Spleen (tissue), 11 donors: ENCODE measurements at regions not wholly inside any gene's neighbourhood (a gene's known extent, or its start where the extent isn't known, plus 50 kb on each side); places are given as distances from the start of the nearest gene placed in this dataset.

ENCODE experiments used
- DNase-seq: peaks from one replicate; pipeline ENCODE4 v3.0.0-alpha.2; 2020
- H3K27ac ChIP-seq, 8 donors: fragments of 200-600 bp; sonication (generic) in 7 of 8; 1 replicate in 4 of 8; 2 replicates in 4 of 8; pipeline versions ENCODE4 v1.5.0 to v1.8.0; 2016 to 2021; ENCODE audit warnings: inconsistent platforms in 4 of 8, mild to moderate bottlenecking in 4 of 8, moderate library complexity in 1 of 8
- H3K27me3 ChIP-seq, 7 donors: fragments of 200-600 bp; sonication (generic) in 6 of 7; replicated peaks in 1 of 7; 1 replicate in 4 of 7; 2 replicates in 3 of 7; pipeline versions ENCODE4 v1.5.0 to v1.8.0; 2016 to 2021; ENCODE audit warnings: inconsistent platforms in 3 of 7, mild to moderate bottlenecking in 1 of 7
- H3K36me3 ChIP-seq, 6 donors: fragments of 200-600 bp; sonication (generic) in 5 of 6; 1 replicate in 4 of 6; 2 replicates in 2 of 6; pipeline versions ENCODE4 v1.5.0 to v1.8.0; 2016 to 2021; ENCODE audit warnings: inconsistent platforms in 2 of 6
- H3K4me1 ChIP-seq, 6 donors: fragments of 200-600 bp; sonication (generic) in 5 of 6; 1 replicate in 3 of 6; 2 replicates in 3 of 6; pipeline versions ENCODE4 v1.5.0 to v1.8.0; 2016 to 2021; ENCODE audit warnings: inconsistent platforms in 3 of 6
- H3K4me3 ChIP-seq, 8 donors: fragments of 200-600 bp; sonication (generic) in 7 of 8; 1 replicate in 4 of 8; 2 replicates in 4 of 8; pipeline versions ENCODE4 v1.5.0 to v1.8.0; 2016 to 2021; ENCODE audit warnings: inconsistent platforms in 4 of 8, mild to moderate bottlenecking in 4 of 8, moderate library complexity in 2 of 8
- H3K9me3 ChIP-seq, 8 donors: fragments of 200-600 bp; sonication (generic) in 7 of 8; 1 replicate in 4 of 8; 2 replicates in 4 of 8; pipeline versions ENCODE4 v1.5.0 to v1.8.0; 2016 to 2021; ENCODE audit warnings: inconsistent platforms in 4 of 8
- POLR2A ChIP-seq, 3 donors: fragments of 450-650 bp; IDR thresholded peaks; one replicate each; pipeline ENCODE4 v1.5.1; 2017; ENCODE audit warnings: antibody characterized with exemption in 3 of 3, mild to moderate bottlenecking in 1 of 3
- POLR2AphosphoS5 ChIP-seq, 3 donors: sonication (generic); formaldehyde crosslinking; IDR thresholded peaks; one replicate each; pipeline ENCODE4 v1.5.1; 2017; ENCODE audit warnings: antibody characterized with exemption in 3 of 3
- WGBS, 5 donors: extraction: QIAGEN DNeasy Blood & Tissue Kit in 3 of 5; methylation state at CpG; one replicate each; pipeline versions ENCODE4 v1.1.5 to v1.1.7; 2013 to 2018; 5-methylcytosine and 5-hydroxymethylcytosine counted together
- intact Hi-C: fragments of 100-400 bp; cut with DNase I; formaldehyde crosslinking; loops from one replicate; pipeline ENCODE4 v1.15.0; 2023; ENCODE audit warnings: low total_unique reads
- TF ChIP-seq, protein P1 (sequence below), 11 experiments: fragments of 200-600 bp in 7 of 11; fragments of 450-650 bp in 4 of 11; sonication (generic) in 4 of 11; IDR thresholded peaks in 8 of 11; conservative IDR thresholded peaks in 3 of 11; 1 replicate in 7 of 11; 2 replicates in 4 of 11; pipeline versions ENCODE4 v1.4.0 to v1.8.0; 2016 to 2021; ENCODE audit warnings: antibody characterized with exemption in 11 of 11, inconsistent platforms in 4 of 11, mild to moderate bottlenecking in 1 of 11
- donor health status: healthy with polysubstance abuse.
- donor health status: DM: no; HTN: no; CAD: no; lungs with moderate emphysema.
- donor health status: DM: no; HTN: no; CAD: no.
- donor health status: Bipolar disorder and iron deficiency.
- donor health status: healthy.
- donor health status: DM: no; HTN: no; CAD: no.
- donor health status: DM: yes; HTN: yes; CAD: no.

DNA sequence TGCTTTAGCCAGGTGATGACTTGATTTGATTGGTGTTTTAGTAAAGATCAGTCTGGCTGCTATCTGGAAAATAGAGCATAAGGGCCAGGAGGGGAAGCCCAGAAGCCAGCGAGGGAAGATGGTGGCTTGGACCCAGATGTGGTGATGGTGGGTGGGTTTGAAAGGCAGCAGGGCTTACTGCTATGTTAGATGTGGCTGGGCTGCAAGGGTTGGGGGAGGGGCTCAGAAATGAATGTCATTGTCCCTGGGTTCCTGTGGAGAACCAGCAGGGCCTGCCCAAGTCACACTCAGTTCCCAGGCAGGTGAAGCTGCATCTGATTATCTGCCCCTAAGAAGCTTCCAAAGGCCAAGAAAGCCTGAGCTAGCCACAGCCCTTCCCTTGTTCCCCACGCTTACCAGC is 71.7 kb upstream of the BRD7 start:
- WGBS, 5 donors = 56 to 80% (median 78%) methylated on average over 2 of the region's 2 CpGs
- TF ChIP-seq POLR2AphosphoS5 (IDR thresholded peaks at IDR 0.05) (no peak), POLR2A (IDR thresholded peaks at IDR 0.05) (no peak)
- TF ChIP-seq, protein P1, sequence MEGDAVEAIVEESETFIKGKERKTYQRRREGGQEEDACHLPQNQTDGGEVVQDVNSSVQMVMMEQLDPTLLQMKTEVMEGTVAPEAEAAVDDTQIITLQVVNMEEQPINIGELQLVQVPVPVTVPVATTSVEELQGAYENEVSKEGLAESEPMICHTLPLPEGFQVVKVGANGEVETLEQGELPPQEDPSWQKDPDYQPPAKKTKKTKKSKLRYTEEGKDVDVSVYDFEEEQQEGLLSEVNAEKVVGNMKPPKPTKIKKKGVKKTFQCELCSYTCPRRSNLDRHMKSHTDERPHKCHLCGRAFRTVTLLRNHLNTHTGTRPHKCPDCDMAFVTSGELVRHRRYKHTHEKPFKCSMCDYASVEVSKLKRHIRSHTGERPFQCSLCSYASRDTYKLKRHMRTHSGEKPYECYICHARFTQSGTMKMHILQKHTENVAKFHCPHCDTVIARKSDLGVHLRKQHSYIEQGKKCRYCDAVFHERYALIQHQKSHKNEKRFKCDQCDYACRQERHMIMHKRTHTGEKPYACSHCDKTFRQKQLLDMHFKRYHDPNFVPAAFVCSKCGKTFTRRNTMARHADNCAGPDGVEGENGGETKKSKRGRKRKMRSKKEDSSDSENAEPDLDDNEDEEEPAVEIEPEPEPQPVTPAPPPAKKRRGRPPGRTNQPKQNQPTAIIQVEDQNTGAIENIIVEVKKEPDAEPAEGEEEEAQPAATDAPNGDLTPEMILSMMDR (IDR thresholded peaks at IDR 0.05 in 8 of 11, conservative IDR thresholded peaks at IDR 0.05 in 3 of 11) = no peak
- intact Hi-C loops = no loop called here
- H3K9me3 ChIP-seq = peaks cover 3 to 49% (median 42%) of the 10 kb centered on the region in 8 donors
- H3K4me1 ChIP-seq = no peaks in the 10 kb centered on the region
- no peaks in the 10 kb centered on the region for H3K27me3 ChIP-seq
- no peaks in the 10 kb centered on the region for H3K36me3 ChIP-seq
- no peak overlapping the region for H3K27ac ChIP-seq
- no peak overlapping the region for H3K4me3 ChIP-seq
- DNase-seq = no peak

- Histone ChIP-seq H3K27ac (no peak overlapping the region), H3K27me3 (no peaks in the 10 kb centered on the region), H3K4me1 (no peaks in the 10 kb centered on the region), H3K36me3 (no peaks in the 10 kb centered on the region), H3K9me3 (peaks cover 3 to 46% (median 42%) of the 10 kb centered on the region in 8 donors), H3K4me3 (no peak overlapping the region)
- 82 to 86% (median 84%) methylated on average over 11 to 13 of the region's 13 CpGs for WGBS, 5 donors
- no peak for DNase-seq
- intact Hi-C loops = no loop called here
- TF ChIP-seq, protein P1 (IDR thresholded peaks at IDR 0.05 in 8 of 11, conservative IDR thresholded peaks at IDR 0.05 in 3 of 11) = no peak
- no peak for TF ChIP-seq POLR2AphosphoS5 (IDR thresholded peaks at IDR 0.05)
- no peak for TF ChIP-seq POLR2A (IDR thresholded peaks at IDR 0.05)
Measured at GRCh38 chr16:50437769-50438437, 69.1 kb upstream of the BRD7 start.

- Histone ChIP-seq H3K27ac (no peak overlapping the region), H3K4me3 (no peak overlapping the region), H3K36me3 (no peaks in the 10 kb centered on the region), H3K4me1 (no peaks in the 10 kb centered on the region), H3K9me3 (peaks cover 0 to 33% (median 29%) of the 10 kb centered on the region in 8 donors), H3K27me3 (peaks cover 0 to 5% (median 0%) of the 10 kb centered on the region in 7 donors)
- no peak for DNase-seq
- WGBS, 5 donors = 82 to 92% (median 91%) methylated on average over 3 of the region's 3 CpGs
- intact Hi-C loops = no loop called here
- TF ChIP-seq, protein P1 (IDR thresholded peaks at IDR 0.05 in 8 of 11, conservative IDR thresholded peaks at IDR 0.05 in 3 of 11) = no peak
- no peak for TF ChIP-seq POLR2AphosphoS5 (IDR thresholded peaks at IDR 0.05)
- no peak for TF ChIP-seq POLR2A (IDR thresholded peaks at IDR 0.05)
Measured at GRCh38 chr16:50436271-50436670, 67.5 kb upstream of the BRD7 start.

DNA sequence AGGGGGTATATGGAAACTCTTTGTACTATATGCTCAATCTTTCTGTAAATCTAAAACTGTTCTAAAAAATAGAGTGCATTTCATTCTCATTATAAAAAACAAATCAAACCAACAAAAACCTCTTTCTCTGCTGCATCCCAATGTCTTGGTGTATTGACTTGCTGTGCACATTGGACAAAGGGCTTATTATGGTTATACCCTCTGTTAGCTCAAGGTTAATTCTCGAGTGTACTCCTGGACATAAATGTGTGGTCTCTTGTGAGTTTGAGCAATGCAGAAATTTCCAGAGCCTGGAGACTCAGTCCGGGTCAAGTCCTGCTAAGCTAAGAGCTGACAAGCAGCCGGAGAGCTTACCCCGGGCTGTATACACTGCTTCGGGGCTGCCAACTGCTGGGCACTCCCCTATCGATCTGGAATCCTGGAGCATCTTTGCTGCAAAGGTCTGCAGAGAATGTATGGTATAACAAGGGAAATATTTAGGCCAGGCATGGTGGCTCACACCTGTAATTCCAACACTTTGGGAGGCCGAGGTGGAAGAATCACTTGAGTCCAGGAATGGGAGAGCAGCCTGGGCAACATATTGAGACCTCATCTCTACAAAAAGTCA is 66.2 kb upstream of the BRD7 start:
- no peak for DNase-seq
- Histone ChIP-seq H3K36me3 (no peaks in the 10 kb centered on the region), H3K4me1 (no peaks in the 10 kb centered on the region), H3K27me3 (peaks cover 0 to 5% (median 0%) of the 10 kb centered on the region in 7 donors), H3K9me3 (peaks cover 0 to 20% (median 16%) of the 10 kb centered on the region in 8 donors), H3K4me3 (no peak overlapping the region), H3K27ac (no peak overlapping the region)
- WGBS, 5 donors = 83 to 89% (median 86%) methylated on average over 6 to 7 of the region's 7 CpGs
- TF ChIP-seq POLR2AphosphoS5 (IDR thresholded peaks at IDR 0.05) = no peak
- no peak for TF ChIP-seq POLR2A (IDR thresholded peaks at IDR 0.05)
- TF ChIP-seq, protein P1 (IDR thresholded peaks at IDR 0.05 in 8 of 11, conservative IDR thresholded peaks at IDR 0.05 in 3 of 11) = no peak
- intact Hi-C loops = no loop called here
